ENCODE measurements at regions not wholly inside any gene's neighbourhood (a gene's known extent, or its start where the extent isn't known, plus 50 kb on each side); places are given as distances from the start of the nearest gene placed in this dataset.
A peak's percentile ranks its signal among the peaks of the same experiment; 100 is the strongest.

DNA sequence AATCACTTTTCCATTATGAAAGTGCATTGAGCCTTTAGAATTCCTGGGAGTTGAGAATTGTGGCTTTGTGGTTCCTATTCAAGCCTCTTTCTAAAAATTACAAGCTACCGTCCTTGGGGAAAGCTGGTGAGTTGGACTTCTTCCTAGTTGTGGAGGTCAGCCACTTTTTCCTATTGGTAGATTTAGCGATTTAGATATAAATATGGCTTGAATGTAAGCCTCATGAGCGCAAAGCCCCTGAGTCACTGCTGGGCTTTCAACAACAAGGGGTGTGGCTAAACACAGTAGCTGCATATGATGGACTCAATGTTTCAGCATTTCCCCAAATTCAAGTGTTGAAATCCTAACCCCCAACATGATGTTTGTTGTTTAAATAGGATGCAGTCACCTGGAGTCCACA is 150.0 kb upstream of the IGFBP3 start:
- Histone ChIP-seq H4K20me1 (replicated peaks; ENCODE audit: insufficient read depth) (no peaks in the 10 kb centered on the region), H3F3A (replicated peaks; ENCODE audit: low read depth) (no peaks in the 10 kb centered on the region), H3K27me3 (ENCODE audit: insufficient read depth) (no peaks in the 10 kb centered on the region), H3K9me2 (ENCODE audit: insufficient read depth) (no peaks in the 10 kb centered on the region), H3K4me3 (no peak overlapping the region), H3K79me2 (replicated peaks; ENCODE audit: insufficient read depth) (no peaks in the 10 kb centered on the region), H3K4me1 (ENCODE audit: insufficient read depth) (peaks cover 8% of the 10 kb centered on the region), H3K27ac (ENCODE audit: low read depth) (no peak overlapping the region), H3K4me2 (no peak overlapping the region), H3K36me3 (ENCODE audit: insufficient read depth) (no peaks in the 10 kb centered on the region), H2AFZ (peak overlapping the region; percentile 19; the same call in 1 of the 2 replicates)
- Mint-ChIP-seq H3K36me3 (ENCODE audit: low read depth) (no peaks in the 10 kb centered on the region), H3K9me3 (no peaks in the 10 kb centered on the region), H3K27ac (no peak overlapping the region), H3K4me3 (no peak overlapping the region), H3K27me3 (ENCODE audit: insufficient read depth, low read depth, poor library complexity) (no peaks in the 10 kb centered on the region), H3K4me1 (0 out of 3 replicates have a peak, but pooled peaks cover 6% of the 10 kb centered on the region)
- ATAC-seq (no peak), DNase-seq (ENCODE audit: low spot score) (no peak)
- TF ChIP-seq ZNF114 (CRISPR knock-in tag; IDR thresholded peaks at IDR 0.05) = no peak
- TF ChIP-seq ZNF331 (CRISPR knock-in tag; IDR thresholded peaks at IDR 0.05; ENCODE audit: low read depth) = no peak
- no peak for TF ChIP-seq STAT1 (IDR thresholded peaks at IDR 0.05; ENCODE audit: unreplicated experiment)
- TF ChIP-seq CREB1 (CRISPR knock-in tag; IDR thresholded peaks at IDR 0.05; ENCODE audit: low read depth) = no peak
- no peak for TF ChIP-seq EZH2 (IDR thresholded peaks at IDR 0.05; ENCODE audit: low read depth, unreplicated experiment)
- no peak for TF ChIP-seq REST (IDR thresholded peaks at IDR 0.05; ENCODE audit: unreplicated experiment)
- TF ChIP-seq, protein P1, sequence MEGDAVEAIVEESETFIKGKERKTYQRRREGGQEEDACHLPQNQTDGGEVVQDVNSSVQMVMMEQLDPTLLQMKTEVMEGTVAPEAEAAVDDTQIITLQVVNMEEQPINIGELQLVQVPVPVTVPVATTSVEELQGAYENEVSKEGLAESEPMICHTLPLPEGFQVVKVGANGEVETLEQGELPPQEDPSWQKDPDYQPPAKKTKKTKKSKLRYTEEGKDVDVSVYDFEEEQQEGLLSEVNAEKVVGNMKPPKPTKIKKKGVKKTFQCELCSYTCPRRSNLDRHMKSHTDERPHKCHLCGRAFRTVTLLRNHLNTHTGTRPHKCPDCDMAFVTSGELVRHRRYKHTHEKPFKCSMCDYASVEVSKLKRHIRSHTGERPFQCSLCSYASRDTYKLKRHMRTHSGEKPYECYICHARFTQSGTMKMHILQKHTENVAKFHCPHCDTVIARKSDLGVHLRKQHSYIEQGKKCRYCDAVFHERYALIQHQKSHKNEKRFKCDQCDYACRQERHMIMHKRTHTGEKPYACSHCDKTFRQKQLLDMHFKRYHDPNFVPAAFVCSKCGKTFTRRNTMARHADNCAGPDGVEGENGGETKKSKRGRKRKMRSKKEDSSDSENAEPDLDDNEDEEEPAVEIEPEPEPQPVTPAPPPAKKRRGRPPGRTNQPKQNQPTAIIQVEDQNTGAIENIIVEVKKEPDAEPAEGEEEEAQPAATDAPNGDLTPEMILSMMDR (conservative IDR thresholded peaks at IDR 0.05; ENCODE audit: low read depth in 2 of 2) = no peak
- no peak for TF ChIP-seq POLR2AphosphoS5 (IDR thresholded peaks at IDR 0.05; ENCODE audit: low read depth)
- TF ChIP-seq NANOG (IDR thresholded peaks at IDR 0.05; ENCODE audit: borderline replicate concordance) = no peak
- TF ChIP-seq, protein P2, sequence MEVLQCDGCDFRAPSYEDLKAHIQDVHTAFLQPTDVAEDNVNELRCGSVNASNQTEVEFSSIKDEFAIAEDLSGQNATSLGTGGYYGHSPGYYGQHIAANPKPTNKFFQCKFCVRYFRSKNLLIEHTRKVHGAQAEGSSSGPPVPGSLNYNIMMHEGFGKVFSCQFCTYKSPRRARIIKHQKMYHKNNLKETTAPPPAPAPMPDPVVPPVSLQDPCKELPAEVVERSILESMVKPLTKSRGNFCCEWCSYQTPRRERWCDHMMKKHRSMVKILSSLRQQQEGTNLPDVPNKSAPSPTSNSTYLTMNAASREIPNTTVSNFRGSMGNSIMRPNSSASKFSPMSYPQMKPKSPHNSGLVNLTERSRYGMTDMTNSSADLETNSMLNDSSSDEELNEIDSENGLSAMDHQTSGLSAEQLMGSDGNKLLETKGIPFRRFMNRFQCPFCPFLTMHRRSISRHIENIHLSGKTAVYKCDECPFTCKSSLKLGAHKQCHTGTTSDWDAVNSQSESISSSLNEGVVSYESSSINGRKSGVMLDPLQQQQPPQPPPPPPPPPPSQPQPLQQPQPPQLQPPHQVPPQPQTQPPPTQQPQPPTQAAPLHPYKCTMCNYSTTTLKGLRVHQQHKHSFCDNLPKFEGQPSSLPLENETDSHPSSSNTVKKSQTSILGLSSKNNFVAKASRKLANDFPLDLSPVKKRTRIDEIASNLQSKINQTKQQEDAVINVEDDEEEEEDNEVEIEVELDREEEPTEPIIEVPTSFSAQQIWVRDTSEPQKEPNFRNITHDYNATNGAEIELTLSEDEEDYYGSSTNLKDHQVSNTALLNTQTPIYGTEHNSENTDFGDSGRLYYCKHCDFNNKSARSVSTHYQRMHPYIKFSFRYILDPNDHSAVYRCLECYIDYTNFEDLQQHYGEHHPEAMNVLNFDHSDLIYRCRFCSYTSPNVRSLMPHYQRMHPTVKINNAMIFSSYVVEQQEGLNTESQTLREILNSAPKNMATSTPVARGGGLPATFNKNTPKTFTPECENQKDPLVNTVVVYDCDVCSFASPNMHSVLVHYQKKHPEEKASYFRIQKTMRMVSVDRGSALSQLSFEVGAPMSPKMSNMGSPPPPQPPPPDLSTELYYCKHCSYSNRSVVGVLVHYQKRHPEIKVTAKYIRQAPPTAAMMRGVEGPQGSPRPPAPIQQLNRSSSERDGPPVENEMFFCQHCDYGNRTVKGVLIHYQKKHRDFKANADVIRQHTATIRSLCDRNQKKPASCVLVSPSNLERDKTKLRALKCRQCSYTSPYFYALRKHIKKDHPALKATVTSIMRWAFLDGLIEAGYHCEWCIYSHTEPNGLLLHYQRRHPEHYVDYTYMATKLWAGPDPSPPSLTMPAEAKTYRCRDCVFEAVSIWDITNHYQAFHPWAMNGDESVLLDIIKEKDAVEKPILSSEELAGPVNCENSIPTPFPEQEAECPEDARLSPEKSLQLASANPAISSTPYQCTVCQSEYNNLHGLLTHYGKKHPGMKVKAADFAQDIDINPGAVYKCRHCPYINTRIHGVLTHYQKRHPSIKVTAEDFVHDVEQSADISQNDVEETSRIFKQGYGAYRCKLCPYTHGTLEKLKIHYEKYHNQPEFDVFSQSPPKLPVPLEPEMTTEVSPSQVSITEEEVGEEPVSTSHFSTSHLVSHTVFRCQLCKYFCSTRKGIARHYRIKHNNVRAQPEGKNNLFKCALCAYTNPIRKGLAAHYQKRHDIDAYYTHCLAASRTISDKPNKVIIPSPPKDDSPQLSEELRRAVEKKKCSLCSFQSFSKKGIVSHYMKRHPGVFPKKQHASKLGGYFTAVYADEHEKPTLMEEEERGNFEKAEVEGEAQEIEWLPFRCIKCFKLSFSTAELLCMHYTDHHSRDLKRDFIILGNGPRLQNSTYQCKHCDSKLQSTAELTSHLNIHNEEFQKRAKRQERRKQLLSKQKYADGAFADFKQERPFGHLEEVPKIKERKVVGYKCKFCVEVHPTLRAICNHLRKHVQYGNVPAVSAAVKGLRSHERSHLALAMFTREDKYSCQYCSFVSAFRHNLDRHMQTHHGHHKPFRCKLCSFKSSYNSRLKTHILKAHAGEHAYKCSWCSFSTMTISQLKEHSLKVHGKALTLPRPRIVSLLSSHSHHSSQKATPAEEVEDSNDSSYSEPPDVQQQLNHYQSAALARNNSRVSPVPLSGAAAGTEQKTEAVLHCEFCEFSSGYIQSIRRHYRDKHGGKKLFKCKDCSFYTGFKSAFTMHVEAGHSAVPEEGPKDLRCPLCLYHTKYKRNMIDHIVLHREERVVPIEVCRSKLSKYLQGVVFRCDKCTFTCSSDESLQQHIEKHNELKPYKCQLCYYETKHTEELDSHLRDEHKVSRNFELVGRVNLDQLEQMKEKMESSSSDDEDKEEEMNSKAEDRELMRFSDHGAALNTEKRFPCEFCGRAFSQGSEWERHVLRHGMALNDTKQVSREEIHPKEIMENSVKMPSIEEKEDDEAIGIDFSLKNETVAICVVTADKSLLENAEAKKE (CRISPR knock-in tag; IDR thresholded peaks at IDR 0.05) = no peak
- TF ChIP-seq ETS1 (IDR thresholded peaks at IDR 0.05) = no peak
- no peak for TF ChIP-seq JUNB (IDR thresholded peaks at IDR 0.05; ENCODE audit: unreplicated experiment)
- TF ChIP-seq EZH2phosphoT487 (IDR thresholded peaks at IDR 0.05; ENCODE audit: unreplicated experiment) = no peak
